ENCODE measurements at regions not wholly inside any gene's neighbourhood (a gene's known extent, or its start where the extent isn't known, plus 50 kb on each side); places are given as distances from the start of the nearest gene placed in this dataset.

DNA sequence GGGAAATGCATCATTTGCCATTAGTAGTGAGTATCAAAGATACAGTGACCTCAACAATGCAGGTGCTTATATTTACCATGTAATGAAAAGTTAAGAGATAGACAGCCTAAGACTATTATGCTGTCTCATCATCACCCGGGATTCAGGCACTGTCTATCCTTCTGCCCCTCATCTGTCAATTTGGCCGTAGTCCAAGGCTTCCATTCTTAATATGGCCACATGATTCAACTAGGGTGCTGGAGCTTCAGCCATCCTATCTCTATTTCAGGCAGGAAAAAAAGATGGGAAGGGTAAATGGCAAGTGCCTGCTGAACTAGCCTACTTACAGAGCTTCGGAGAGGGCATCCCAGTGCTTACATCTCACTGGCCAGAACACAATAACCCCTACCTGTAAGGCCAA is 196.7 kb upstream of the LNX1 start:
- TF ChIP-seq, protein P1, sequence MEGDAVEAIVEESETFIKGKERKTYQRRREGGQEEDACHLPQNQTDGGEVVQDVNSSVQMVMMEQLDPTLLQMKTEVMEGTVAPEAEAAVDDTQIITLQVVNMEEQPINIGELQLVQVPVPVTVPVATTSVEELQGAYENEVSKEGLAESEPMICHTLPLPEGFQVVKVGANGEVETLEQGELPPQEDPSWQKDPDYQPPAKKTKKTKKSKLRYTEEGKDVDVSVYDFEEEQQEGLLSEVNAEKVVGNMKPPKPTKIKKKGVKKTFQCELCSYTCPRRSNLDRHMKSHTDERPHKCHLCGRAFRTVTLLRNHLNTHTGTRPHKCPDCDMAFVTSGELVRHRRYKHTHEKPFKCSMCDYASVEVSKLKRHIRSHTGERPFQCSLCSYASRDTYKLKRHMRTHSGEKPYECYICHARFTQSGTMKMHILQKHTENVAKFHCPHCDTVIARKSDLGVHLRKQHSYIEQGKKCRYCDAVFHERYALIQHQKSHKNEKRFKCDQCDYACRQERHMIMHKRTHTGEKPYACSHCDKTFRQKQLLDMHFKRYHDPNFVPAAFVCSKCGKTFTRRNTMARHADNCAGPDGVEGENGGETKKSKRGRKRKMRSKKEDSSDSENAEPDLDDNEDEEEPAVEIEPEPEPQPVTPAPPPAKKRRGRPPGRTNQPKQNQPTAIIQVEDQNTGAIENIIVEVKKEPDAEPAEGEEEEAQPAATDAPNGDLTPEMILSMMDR (IDR thresholded peaks at IDR 0.05) = no peak
- no peak for TF ChIP-seq POLR2A (IDR thresholded peaks at IDR 0.05)
